ENCODE measurements at regions not wholly inside any gene's neighbourhood (a gene's known extent, or its start where the extent isn't known, plus 50 kb on each side); places are given as distances from the start of the nearest gene placed in this dataset.
A peak's percentile ranks its signal among the peaks of the same experiment; 100 is the strongest.

DNA sequence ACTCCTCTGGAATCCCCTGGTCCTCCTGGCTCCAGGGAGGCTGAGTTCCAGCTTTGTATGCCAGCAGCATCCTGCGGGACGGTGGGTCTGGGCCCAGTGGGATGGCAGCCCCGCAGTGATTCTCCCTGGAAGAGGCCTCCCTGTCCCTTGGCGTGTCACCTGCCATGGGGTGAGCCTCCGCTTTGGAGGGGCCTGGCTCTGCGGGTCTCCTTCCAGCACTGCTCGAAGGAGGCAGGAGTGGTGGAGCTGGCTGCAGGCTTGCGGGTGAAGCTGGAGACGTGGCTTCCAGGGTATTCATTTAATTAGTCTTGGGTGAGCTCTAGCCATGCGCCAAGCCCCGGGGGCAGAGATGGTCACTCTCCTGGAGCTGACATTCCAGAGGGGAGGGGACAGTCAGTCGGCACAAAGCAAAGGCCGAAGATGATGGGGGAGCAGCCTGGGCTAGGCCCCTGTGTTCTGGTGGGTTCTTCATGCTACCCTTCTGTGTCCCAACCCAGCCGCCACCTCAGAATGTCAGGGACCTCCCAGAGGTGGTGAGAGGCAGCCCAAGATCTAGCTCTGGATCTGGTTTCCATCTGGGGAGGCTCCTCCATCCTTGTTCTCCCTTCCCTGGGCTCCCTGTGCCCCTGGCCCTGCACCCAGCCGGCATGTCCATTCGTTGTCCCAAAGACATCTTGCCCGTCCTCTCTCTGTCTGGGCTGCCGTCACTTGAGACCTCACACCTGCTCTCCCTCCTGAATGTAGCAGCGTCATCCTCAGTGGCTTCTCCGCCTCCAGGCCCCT lies 1332.5 kb downstream of the BRD1 start:
- no peak for TF ChIP-seq Cebpa-rat (IDR thresholded peaks at IDR 0.05)
- Histone ChIP-seq H3K27ac (no peak overlapping the region), H3K4me1 (peaks cover 0 to 9% (median 0%) of the 10 kb centered on the region in 10 experiments; a peak in 8 of 20 replicates), H3K27me3 (peaks cover 19 to 22% (median 21%) of the 10 kb centered on the region in 11 experiments), H3K36me3 (no peaks in the 10 kb centered on the region), H3K4me2 (no peak overlapping the region), H3K9ac (no peak overlapping the region), H3K9me3 (replicated peaks in 1 of 11) (no peaks in the 10 kb centered on the region), H4K20me1 (peaks cover 0 to 55% (median 9%) of the 10 kb centered on the region in 11 experiments; a peak in 10 of 22 replicates), H3K4me3 (no peak overlapping the region)

DNA sequence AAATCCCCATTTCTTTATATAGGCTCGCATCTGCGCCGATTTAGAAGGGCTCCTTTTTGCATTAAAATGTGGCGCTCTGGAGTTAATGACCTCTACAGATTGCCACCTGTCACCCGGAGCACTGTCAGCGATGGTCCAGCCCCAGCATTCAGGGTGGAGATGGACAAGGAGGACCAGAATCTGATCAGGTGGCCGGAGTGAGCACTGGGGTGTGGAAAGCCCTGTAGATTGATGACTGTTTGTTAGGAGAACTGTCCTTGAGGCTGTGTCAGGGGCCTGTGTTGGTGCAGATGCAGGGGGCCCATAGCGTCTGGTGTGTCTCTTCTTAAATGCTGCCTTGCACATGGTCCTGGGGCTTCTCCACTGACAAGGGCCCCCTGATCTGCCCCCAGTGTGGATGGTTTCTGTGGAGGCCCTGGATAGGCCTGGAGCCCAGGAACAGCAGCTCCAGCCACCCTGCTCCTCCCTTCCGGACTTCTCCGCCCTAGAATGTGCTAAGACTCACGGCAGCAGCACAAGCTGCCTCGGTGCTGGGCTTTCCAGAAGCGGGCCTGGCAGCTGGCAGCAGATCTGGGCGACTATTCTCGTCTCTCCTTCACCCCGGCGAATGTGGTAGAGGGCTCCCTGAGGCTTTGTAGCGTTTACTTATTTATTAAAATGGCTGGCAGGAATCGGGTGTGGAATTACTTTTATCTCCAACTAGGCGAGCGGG lies 1333.3 kb downstream of the BRD1 start:
- no peak overlapping the region for H3K4me2 ChIP-seq
- H3K36me3 ChIP-seq: no peaks in the 10 kb centered on the region
- H3K27me3 ChIP-seq: peaks cover 27 to 30% (median 29%) of the 10 kb centered on the region in 11 experiments
- no peak for TF ChIP-seq Cebpa-rat (IDR thresholded peaks at IDR 0.05)
- H3K9me3 ChIP-seq (replicated peaks in 1 of 11): no peaks in the 10 kb centered on the region
- H3K9ac ChIP-seq: no peak overlapping the region
- H3K4me1 ChIP-seq: peaks cover 0 to 8% (median 0%) of the 10 kb centered on the region in 10 experiments; a peak in 8 of 20 replicates
- H3K27ac ChIP-seq: no peak overlapping the region
- peaks cover 0 to 62% (median 10%) of the 10 kb centered on the region in 11 experiments; a peak in 10 of 22 replicates for H4K20me1 ChIP-seq
- no peak overlapping the region for H3K4me3 ChIP-seq

DNA sequence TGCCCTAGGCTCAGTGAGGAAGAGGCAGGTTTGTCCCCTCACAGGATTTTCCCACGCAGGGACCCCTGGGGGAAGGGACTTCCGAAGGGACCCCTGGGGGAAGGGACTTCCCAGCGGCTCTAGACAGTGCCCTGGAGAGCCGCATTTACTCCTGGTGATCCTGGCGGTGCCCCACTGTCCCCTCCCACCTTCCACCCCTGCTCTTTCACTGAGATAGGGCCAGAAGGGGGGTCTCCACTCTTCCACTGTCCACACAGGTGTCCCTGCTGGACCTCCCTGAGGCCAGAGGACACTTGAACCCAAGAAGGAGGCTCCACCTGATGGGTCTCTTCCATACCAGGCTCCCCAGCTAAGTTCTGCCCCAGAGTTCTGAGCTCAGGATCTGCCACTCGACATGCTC lies 1333.9 kb downstream of the BRD1 start:
- Histone ChIP-seq H4K20me1 (peaks cover 0 to 64% (median 10%) of the 10 kb centered on the region in 11 experiments; a peak in 10 of 22 replicates), H3K4me3 (no peak overlapping the region), H3K27me3 (peaks cover 32 to 36% (median 35%) of the 10 kb centered on the region in 11 experiments), H3K4me1 (peaks cover 0 to 8% (median 0%) of the 10 kb centered on the region in 10 experiments; a peak in 8 of 20 replicates), H3K9me3 (replicated peaks in 1 of 11) (no peaks in the 10 kb centered on the region), H3K27ac (no peak overlapping the region), H3K4me2 (no peak overlapping the region), H3K9ac (no peak overlapping the region), H3K36me3 (no peaks in the 10 kb centered on the region)
- no peak for TF ChIP-seq Cebpa-rat (IDR thresholded peaks at IDR 0.05)

DNA sequence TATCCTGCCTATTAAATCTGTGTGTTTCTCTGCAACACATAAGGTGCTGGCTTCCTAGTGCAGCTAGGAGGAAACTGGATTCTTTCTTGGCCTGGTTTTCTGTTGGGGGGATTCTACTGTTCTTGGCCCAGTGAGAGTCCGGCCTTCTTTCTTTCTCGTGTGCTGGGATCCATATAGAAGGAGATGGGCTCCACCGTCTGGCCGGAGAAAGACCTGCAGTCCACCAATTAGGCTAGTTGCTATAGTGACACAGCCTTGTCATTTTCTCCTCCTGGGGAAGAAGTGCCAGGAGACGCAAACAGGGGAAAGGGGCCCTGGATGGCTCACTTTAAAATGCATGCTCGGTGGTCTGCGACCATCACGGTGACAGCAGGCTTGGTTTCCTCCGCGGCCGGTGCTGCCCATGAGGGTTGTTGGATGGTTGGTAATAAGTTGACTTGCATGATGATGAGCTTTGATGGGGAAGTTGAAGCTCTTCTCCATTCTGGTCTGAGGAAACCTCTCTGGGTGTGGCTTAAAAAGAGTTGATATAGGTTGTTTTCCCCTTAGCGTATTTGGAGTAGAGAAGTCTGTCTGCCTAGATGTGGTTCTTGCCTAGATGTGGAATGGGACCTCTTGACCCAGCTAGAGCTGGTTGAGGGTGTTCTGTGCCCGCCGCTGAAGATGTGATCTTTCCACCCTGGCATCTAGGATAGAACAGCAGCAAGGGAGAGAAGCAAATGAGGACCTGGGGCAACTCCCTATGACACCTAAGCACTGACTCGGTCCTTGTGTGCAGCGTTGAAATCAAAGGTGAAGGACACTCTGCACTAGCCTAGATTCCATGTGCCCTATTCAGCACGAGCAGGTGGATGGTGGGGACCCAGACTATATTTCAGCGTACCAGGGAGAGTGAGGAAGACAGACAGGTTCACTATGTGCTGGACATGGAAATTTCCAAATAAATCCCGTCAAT lies 1335.0 kb downstream of the BRD1 start:
- Histone ChIP-seq H3K4me2 (peak overlapping the region in 6 of 11 experiments; percentile 8 to 76 (median 31); a peak in 7 of 22 replicates), H3K4me3 (no peak overlapping the region)

DNA sequence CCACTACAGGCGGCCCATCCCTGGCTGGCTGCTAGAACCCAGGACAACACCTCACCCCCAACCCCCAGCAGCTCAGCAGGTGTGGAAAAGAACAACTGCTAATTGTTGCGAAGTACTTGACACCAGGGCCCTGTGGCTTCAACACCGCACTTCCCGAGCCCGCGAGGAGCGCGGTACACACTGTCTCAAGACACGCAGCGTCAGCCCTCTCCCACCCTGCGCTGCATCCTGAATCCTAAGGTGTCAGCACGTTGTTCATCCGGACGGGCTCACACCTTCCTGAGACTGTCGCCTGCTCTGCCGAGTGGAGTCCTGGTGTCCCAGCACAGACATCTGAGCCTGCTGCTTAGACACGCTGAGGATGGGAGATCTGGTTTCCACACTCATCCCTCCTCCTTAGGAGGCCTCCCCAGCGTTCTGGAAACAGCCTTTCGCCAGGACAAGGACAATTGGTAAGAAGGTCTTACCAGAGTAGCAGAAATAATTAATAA lies 1336.2 kb downstream of the BRD1 start:
- Histone ChIP-seq H3K27ac (no peak overlapping the region), H3K4me2 (no peak overlapping the region), H3K4me1 (peaks cover 0 to 8% (median 0%) of the 10 kb centered on the region in 10 experiments; a peak in 8 of 20 replicates), H3K9me3 (replicated peaks in 1 of 11) (no peaks in the 10 kb centered on the region), H4K20me1 (peaks cover 0 to 65% (median 10%) of the 10 kb centered on the region in 11 experiments; a peak in 10 of 22 replicates), H3K4me3 (no peak overlapping the region), H3K9ac (no peak overlapping the region), H3K27me3 (peaks cover 41 to 49% (median 46%) of the 10 kb centered on the region in 11 experiments), H3K36me3 (no peaks in the 10 kb centered on the region)
- TF ChIP-seq Cebpa-rat (IDR thresholded peaks at IDR 0.05): no peak

More for the DNA sequence above, 1335.0 kb downstream of the BRD1 start:
- Histone ChIP-seq H3K4me1 (peaks cover 0 to 8% (median 0%) of the 10 kb centered on the region in 10 experiments; a peak in 8 of 20 replicates), H3K9me3 (replicated peaks in 1 of 11) (no peaks in the 10 kb centered on the region), H3K36me3 (no peaks in the 10 kb centered on the region), H4K20me1 (peaks cover 0 to 72% (median 10%) of the 10 kb centered on the region in 11 experiments; a peak in 10 of 22 replicates), H3K27ac (peak overlapping the region in 1 of 11 experiments; percentile 18; a peak in 1 of 22 replicates), H3K9ac (0 out of 22 replicates have a peak overlapping the region, but pooled peaks of 1 of the 11 experiments have one; percentile 3), H3K27me3 (peaks cover 41 to 47% (median 45%) of the 10 kb centered on the region in 11 experiments)
- no peak for TF ChIP-seq Cebpa-rat (IDR thresholded peaks at IDR 0.05)

DNA sequence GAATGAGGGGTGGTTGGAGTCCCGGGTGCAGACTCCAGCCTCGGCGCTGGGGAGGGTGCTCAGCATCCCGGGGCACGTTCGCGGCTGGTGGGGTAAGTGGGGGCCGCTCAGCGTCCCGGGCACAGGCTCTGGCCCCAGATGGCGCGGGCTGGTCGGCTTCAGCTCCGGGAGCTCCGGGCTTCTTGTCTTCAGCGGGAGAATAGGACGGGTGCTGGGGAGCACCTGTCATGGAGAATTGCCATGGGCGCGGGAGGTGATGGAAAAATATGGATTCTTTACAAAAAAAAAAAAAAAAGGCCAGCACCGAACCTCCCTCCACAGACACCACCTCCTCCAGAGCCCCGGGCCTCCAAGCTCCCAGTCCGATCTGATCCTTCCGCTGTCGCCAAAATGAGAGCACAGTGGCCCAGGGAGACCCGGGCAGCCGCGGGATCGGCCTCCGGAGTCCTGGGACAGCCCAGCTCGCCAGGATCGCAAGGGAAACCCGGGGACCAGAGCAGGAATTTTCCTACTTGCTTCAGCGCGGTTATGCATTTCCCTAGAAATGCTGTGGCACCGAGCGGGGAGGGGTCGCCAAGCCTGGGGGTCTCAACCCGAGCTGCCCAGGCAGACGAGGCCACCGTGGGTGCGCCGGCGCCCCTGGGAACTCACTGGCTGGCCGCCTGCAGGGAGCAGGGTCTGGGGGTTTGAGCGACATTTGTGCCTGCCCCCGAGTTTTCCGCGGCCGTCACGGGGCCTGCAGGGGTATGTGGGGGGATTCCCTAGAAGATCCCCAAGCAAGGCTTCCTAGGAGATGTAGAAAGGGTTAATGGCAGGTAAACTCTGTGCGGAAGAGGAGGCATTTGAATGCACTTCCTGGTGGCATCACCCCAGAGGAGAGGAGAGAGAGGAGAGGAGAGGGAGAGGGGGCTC lies 1336.9 kb downstream of the BRD1 start:
- TF ChIP-seq Cebpa-rat (IDR thresholded peaks at IDR 0.05): no peak
- no peaks in the 10 kb centered on the region for H3K36me3 ChIP-seq
- H4K20me1 ChIP-seq: peaks cover 0 to 58% (median 10%) of the 10 kb centered on the region in 11 experiments; a peak in 10 of 22 replicates
- H3K4me1 ChIP-seq: peaks cover 0 to 8% (median 0%) of the 10 kb centered on the region in 10 experiments; a peak in 8 of 20 replicates
- H3K27me3 ChIP-seq: peaks cover 41 to 49% (median 46%) of the 10 kb centered on the region in 11 experiments
- H3K4me2 ChIP-seq: no peak overlapping the region
- no peak overlapping the region for H3K27ac ChIP-seq
- no peak overlapping the region for H3K9ac ChIP-seq
- no peaks in the 10 kb centered on the region for H3K9me3 ChIP-seq (replicated peaks in 1 of 11)
- H3K4me3 ChIP-seq: no peak overlapping the region
